HCT116 (cell line): ENCODE measurements at regions not wholly inside any gene's neighbourhood (a gene's known extent, or its start where the extent isn't known, plus 50 kb on each side); places are given as distances from the start of the nearest gene placed in this dataset.

Experiments
- ATAC-seq: fragments of 200-7000 bp; cut with Tn5 transposase; 2 replicates; pipeline ENCODE4 v1.9.1; 2020; ENCODE audit warnings: mild to moderate bottlenecking, moderate library complexity
- BruUV-seq: library from RNA; stranded (reverse); fragments of 400-500 nt; replicated peaks from 2 replicates; lab custom pipeline; 2021; lab: Mats Ljungman, UMichigan
- CTCF ChIA-PET: fragments of 300-600 bp; sonication (Branson Sonifier 250); formaldehyde crosslinking; loops from one replicate; lab custom pipeline; 2021; ENCODE audit warnings: antibody characterized with exemption; lab: Charles Lee
- POLR2A ChIA-PET: fragments of 300-600, 350-600 bp; sonication (Branson Sonifier 250); formaldehyde crosslinking; loops from one replicate; lab custom pipeline; 2021; ENCODE audit warnings: antibody characterized with exemption; lab: Charles Lee
- RAD21 ChIA-PET, 2 experiments: fragments of 300-600 bp; sonication (Branson Sonifier 250); formaldehyde crosslinking; loops; one replicate each; lab custom pipeline; 2023; ENCODE audit warnings: low total read pairs in 2 of 2; ENCODE audit not compliant: uncharacterized antibody in 2 of 2, unreplicated experiment in 2 of 2, low non-redundant PET in 1 of 2; lab: Charles Lee
- DNase-seq: peaks from one replicate; pipeline ENCODE4 v3.0.0-alpha.2; 2010; ENCODE audit warnings: low read depth, low spot score
- H2AFZ ChIP-seq: fragments of 200-600 bp; shearing (Covaris generic), sonication (generic); 2 replicates; pipeline ENCODE4 v1.6.1; 2017; ENCODE audit warnings: low read depth, mixed run types, mixed read lengths, antibody characterized with exemption, low read length; ENCODE audit not compliant: poor library complexity, severe bottlenecking
- H3K27ac ChIP-seq: 2 replicates; pipeline ENCODE4 v1.5.1; 2012; ENCODE audit warnings: low read depth, low read length
- H3K27me3 ChIP-seq: fragments of 200-600 bp; sonication (generic); 2 replicates; pipeline ENCODE4 v1.6.1; 2016; ENCODE audit warnings: mixed run types, low read length, mixed read lengths; ENCODE audit not compliant: insufficient read depth
- H3K36me3 ChIP-seq, 2 experiments: fragments of 200-500 bp in 1 of 2; fragments of 200-600 bp in 1 of 2; sonication (Bioruptor generic) in 1 of 2; sonication (generic) in 1 of 2; 2 replicates each; pipeline versions ENCODE4 v1.5.1 to v1.6.1; 2014 to 2016; ENCODE audit warnings: low read length in 2 of 2, inconsistent platforms in 1 of 2, mixed read lengths in 1 of 2, mixed run types in 1 of 2; ENCODE audit not compliant: insufficient read depth in 2 of 2, control insufficient read depth in 1 of 2
- H3K4me1 ChIP-seq, 2 experiments: fragments of 200-600 bp in 1 of 2; sonication (generic) in 1 of 2; 2 replicates each; pipeline versions ENCODE4 v1.5.1 to v1.6.1; 2012 to 2017; ENCODE audit warnings: low read length in 2 of 2, inconsistent platforms in 1 of 2, mild to moderate bottlenecking in 1 of 2, mixed read lengths in 1 of 2, mixed run types in 1 of 2, moderate library complexity in 1 of 2; ENCODE audit not compliant: insufficient read depth in 2 of 2, control insufficient read depth in 1 of 2
- H3K4me2 ChIP-seq: fragments of 200-600 bp; sonication (generic); 2 replicates; pipeline ENCODE4 v1.6.1; 2017; ENCODE audit warnings: mixed run types, low read length, mixed read lengths
- H3K4me3 ChIP-seq, 2 experiments: fragments of 200-600 bp in 1 of 2; sonication (generic) in 1 of 2; replicated peaks in 1 of 2; 2 replicates each; pipeline ENCODE4 v1.5.1; 2011 to 2016; ENCODE audit warnings: low read length in 2 of 2, control low read depth in 1 of 2, low read depth in 1 of 2, mild to moderate bottlenecking in 1 of 2, mixed read lengths in 1 of 2, mixed run types in 1 of 2
- H3K79me2 ChIP-seq: fragments of 200-600 bp; sonication (generic); 2 replicates; pipeline ENCODE4 v1.6.1; 2017; ENCODE audit warnings: mild to moderate bottlenecking, mixed run types, low read length, moderate library complexity, mixed read lengths; ENCODE audit not compliant: insufficient read depth
- H3K9ac ChIP-seq: fragments of 200-600 bp; sonication (generic); 2 replicates; pipeline ENCODE4 v1.6.1; 2016; ENCODE audit warnings: low read length, mixed read lengths
- H3K9me2 ChIP-seq: fragments of 200-600 bp; sonication (generic), shearing (Covaris generic); 2 replicates; pipeline ENCODE4 v1.6.1; 2017; ENCODE audit warnings: mixed run types, mild to moderate bottlenecking, moderate library complexity; ENCODE audit not compliant: insufficient read depth
- H3K9me3 ChIP-seq, 2 experiments: fragments of 200-500 bp in 1 of 2; fragments of 200-600 bp in 1 of 2; sonication (Bioruptor generic) in 1 of 2; sonication (generic) in 1 of 2; 2 replicates each; pipeline ENCODE4 v1.6.1; 2014 to 2017; ENCODE audit warnings: low read length in 2 of 2, mixed read lengths in 2 of 2, inconsistent platforms in 1 of 2, low read depth in 1 of 2, mild to moderate bottlenecking in 1 of 2, mixed run types in 1 of 2, moderate library complexity in 1 of 2; ENCODE audit not compliant: control insufficient read depth in 1 of 2, insufficient read depth in 1 of 2
- H4K20me1 ChIP-seq: fragments of 200-600 bp; sonication (generic), shearing (Covaris generic); 2 replicates; pipeline ENCODE4 v1.6.1; 2017; ENCODE audit warnings: mixed run types, mild to moderate bottlenecking, moderate library complexity; ENCODE audit not compliant: insufficient read depth
- CBX3 ChIP-seq: IDR thresholded peaks from 2 replicates; pipeline ENCODE4 v1.6.1; 2012; ENCODE audit warnings: low read depth
- CEBPB ChIP-seq: IDR thresholded peaks from 2 replicates; pipeline ENCODE4 v1.6.1; 2012; ENCODE audit warnings: low read depth
- EGR1 ChIP-seq: IDR thresholded peaks from 2 replicates; pipeline ENCODE4 v1.6.1; 2012; ENCODE audit warnings: low read depth
- ELF1 ChIP-seq: IDR thresholded peaks from 2 replicates; pipeline ENCODE4 v1.6.1; 2012; ENCODE audit warnings: low read depth, borderline replicate concordance
- EZH2phosphoT487 ChIP-seq: fragments of 200-600 bp; IDR thresholded peaks from 2 replicates; pipeline ENCODE4 v1.6.1; 2018; ENCODE audit warnings: antibody characterized with exemption, borderline replicate concordance
- FOSL1 ChIP-seq: IDR thresholded peaks from 2 replicates; pipeline ENCODE4 v1.6.1; 2012; ENCODE audit warnings: low read depth
- POLR2A ChIP-seq: IDR thresholded peaks from 2 replicates; pipeline ENCODE4 v1.7.0; 2011; ENCODE audit warnings: borderline replicate concordance; ENCODE audit not compliant: insufficient read depth, insufficient read length; ENCODE audit errors: extremely low read depth
- POLR2AphosphoS5 ChIP-seq: IDR thresholded peaks from 2 replicates; pipeline ENCODE4 v1.6.1; 2011; ENCODE audit warnings: mild to moderate bottlenecking, low read depth, low read length, moderate library complexity
- SP1 ChIP-seq: IDR thresholded peaks from 2 replicates; pipeline ENCODE4 v1.6.1; 2012; ENCODE audit warnings: low read depth
- ZFX ChIP-seq: fragments of 450-650 bp; IDR thresholded peaks from 2 replicates; pipeline ENCODE4 v1.6.1; 2017
- ZNF274 ChIP-seq: fragments of 200-500 bp; sonication (Bioruptor generic); IDR thresholded peaks from 2 replicates; pipeline ENCODE4 v1.6.1; 2014; ENCODE audit warnings: mild to moderate bottlenecking, low read depth, low read length, inconsistent platforms
- intact Hi-C: fragments of 100-400 bp; cut with micrococcal nuclease; formaldehyde crosslinking; loops from 2 replicates; pipeline ENCODE4 v1.10.0; 2022
- TF ChIP-seq, protein P1 (sequence below): IDR thresholded peaks from 2 replicates; pipeline ENCODE4 v1.6.1; 2012
- TF ChIP-seq, protein P2 (sequence below): IDR thresholded peaks from 2 replicates; pipeline ENCODE4 v1.6.1; 2012
- TF ChIP-seq, protein P3 (sequence below): IDR thresholded peaks from 2 replicates; pipeline ENCODE4 v1.6.1; 2012; ENCODE audit warnings: low read depth
- TF ChIP-seq, protein P4 (sequence below), 3 experiments: fragments of 200-600 bp in 1 of 3; sonication (generic) in 1 of 3; IDR thresholded peaks in 2 of 3; conservative IDR thresholded peaks in 1 of 3; 2 replicates each; pipeline ENCODE4 v1.5.1; 2012 to 2017; ENCODE audit warnings: low read depth in 2 of 3, low read length in 2 of 3, antibody characterized with exemption in 1 of 3, borderline replicate concordance in 1 of 3, control low read depth in 1 of 3, mild to moderate bottlenecking in 1 of 3, mixed read lengths in 1 of 3, mixed run types in 1 of 3, moderate library complexity in 1 of 3; ENCODE audit not compliant: insufficient read depth in 1 of 3

DNA sequence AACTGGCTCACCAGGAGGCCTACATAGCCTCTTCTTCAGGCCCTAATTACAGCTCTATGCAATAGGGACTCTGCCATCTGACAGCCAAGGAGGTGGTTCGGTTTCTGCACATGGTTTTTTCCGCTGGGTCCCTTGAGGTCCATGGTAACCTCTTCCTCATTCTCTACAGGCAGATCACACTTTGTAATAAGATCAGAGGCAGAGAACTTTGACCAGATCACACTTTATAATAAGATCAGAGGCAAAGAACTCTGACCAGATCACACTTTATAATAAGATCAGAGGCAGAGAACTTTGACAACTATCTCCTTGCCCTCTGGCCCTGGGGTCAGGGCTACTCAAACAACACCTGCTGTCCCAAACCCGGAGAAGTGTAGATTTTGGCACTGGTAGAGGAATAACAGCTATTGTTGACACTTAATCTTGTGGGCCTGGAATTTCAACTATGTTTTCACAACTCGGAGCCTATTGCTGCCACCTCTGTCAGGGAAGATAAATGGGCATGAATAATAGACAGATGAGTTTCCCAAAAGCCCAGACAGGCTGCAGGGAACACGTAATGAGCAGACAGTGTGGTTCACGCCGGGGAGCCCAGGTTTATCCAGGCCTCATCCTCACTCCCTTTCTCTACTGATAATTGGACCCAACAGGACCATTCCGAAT is 246.1 kb downstream of the UQCRFS1 start:
- H3K36me3 ChIP-seq: no peaks in the 10 kb centered on the region
- TF ChIP-seq POLR2AphosphoS5 (no peak), SP1 (no peak), CBX3 (no peak), POLR2A (no peak), CEBPB (no peak)
- TF ChIP-seq, protein P1, sequence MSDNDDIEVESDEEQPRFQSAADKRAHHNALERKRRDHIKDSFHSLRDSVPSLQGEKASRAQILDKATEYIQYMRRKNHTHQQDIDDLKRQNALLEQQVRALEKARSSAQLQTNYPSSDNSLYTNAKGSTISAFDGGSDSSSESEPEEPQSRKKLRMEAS: no peak
- TF ChIP-seq, protein P2, sequence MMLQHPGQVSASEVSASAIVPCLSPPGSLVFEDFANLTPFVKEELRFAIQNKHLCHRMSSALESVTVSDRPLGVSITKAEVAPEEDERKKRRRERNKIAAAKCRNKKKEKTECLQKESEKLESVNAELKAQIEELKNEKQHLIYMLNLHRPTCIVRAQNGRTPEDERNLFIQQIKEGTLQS: no peak
- intact Hi-C loops: no loop called here
- peaks cover 0 to 15% of the 10 kb centered on the region in 2 experiments; a peak in 2 of 4 replicates for H3K9me3 ChIP-seq
- H3K9me2 ChIP-seq: no peaks in the 10 kb centered on the region
- no peak overlapping the region for H3K9ac ChIP-seq
- no peak overlapping the region for H3K4me2 ChIP-seq
- ChIA-PET CTCF (no interaction called here), RAD21 (no interaction called here), POLR2A (no interaction called here)
- H3K27ac ChIP-seq: no peak overlapping the region
- ATAC-seq: no peak
- no peak for DNase-seq
- no peak overlapping the region for H2AFZ ChIP-seq
- no peaks in the 10 kb centered on the region for H3K79me2 ChIP-seq
- no peaks in the 10 kb centered on the region for H3K27me3 ChIP-seq
- H4K20me1 ChIP-seq: no peaks in the 10 kb centered on the region
- no peaks in the 10 kb centered on the region for H3K4me1 ChIP-seq
- BruUV-seq: no TSS peak
- no peak overlapping the region for H3K4me3 ChIP-seq

DNA sequence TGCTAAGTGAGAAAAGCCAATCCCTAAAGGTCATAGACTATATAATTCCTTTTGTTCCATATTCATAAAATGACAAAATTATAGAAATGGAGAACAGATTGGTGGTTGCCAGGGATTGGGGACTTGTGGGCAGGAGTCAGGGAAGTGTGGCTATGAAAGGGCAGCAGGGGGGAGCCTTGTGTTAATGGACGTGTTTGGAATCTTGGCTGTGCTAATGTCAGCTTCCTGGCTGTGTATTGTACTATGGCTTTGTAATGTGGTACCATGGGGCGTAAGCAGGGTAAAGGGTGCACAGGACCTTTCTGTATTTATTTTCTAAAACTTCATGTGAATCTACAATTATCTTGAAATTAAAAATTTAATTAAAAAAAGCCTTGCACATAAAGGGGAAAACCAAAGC is 248.5 kb downstream of the UQCRFS1 start:
- Histone ChIP-seq H4K20me1 (no peaks in the 10 kb centered on the region), H3K9ac (no peak overlapping the region), H2AFZ (no peak overlapping the region), H3K36me3 (no peaks in the 10 kb centered on the region), H3K4me1 (no peaks in the 10 kb centered on the region), H3K9me3 (peaks cover 0 to 15% of the 10 kb centered on the region in 2 experiments; a peak in 2 of 4 replicates), H3K27me3 (no peaks in the 10 kb centered on the region), H3K9me2 (no peaks in the 10 kb centered on the region), H3K4me2 (no peak overlapping the region), H3K4me3 (no peak overlapping the region), H3K27ac (no peak overlapping the region), H3K79me2 (no peaks in the 10 kb centered on the region)
- intact Hi-C loops: no loop called here
- ChIA-PET RAD21 (no interaction called here), CTCF (no interaction called here), POLR2A (no interaction called here)
- no TSS peak for BruUV-seq
- ATAC-seq (no peak), DNase-seq (no peak)
- TF ChIP-seq ZFX (no peak), SP1 (no peak), ELF1 (no peak), FOSL1 (no peak), EZH2phosphoT487 (no peak), EGR1 (no peak), POLR2AphosphoS5 (no peak), CBX3 (no peak), ZNF274 (no peak)
- TF ChIP-seq, protein P1: no peak
- TF ChIP-seq, protein P3, sequence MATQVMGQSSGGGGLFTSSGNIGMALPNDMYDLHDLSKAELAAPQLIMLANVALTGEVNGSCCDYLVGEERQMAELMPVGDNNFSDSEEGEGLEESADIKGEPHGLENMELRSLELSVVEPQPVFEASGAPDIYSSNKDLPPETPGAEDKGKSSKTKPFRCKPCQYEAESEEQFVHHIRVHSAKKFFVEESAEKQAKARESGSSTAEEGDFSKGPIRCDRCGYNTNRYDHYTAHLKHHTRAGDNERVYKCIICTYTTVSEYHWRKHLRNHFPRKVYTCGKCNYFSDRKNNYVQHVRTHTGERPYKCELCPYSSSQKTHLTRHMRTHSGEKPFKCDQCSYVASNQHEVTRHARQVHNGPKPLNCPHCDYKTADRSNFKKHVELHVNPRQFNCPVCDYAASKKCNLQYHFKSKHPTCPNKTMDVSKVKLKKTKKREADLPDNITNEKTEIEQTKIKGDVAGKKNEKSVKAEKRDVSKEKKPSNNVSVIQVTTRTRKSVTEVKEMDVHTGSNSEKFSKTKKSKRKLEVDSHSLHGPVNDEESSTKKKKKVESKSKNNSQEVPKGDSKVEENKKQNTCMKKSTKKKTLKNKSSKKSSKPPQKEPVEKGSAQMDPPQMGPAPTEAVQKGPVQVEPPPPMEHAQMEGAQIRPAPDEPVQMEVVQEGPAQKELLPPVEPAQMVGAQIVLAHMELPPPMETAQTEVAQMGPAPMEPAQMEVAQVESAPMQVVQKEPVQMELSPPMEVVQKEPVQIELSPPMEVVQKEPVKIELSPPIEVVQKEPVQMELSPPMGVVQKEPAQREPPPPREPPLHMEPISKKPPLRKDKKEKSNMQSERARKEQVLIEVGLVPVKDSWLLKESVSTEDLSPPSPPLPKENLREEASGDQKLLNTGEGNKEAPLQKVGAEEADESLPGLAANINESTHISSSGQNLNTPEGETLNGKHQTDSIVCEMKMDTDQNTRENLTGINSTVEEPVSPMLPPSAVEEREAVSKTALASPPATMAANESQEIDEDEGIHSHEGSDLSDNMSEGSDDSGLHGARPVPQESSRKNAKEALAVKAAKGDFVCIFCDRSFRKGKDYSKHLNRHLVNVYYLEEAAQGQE: no peak
- TF ChIP-seq, protein P4, sequence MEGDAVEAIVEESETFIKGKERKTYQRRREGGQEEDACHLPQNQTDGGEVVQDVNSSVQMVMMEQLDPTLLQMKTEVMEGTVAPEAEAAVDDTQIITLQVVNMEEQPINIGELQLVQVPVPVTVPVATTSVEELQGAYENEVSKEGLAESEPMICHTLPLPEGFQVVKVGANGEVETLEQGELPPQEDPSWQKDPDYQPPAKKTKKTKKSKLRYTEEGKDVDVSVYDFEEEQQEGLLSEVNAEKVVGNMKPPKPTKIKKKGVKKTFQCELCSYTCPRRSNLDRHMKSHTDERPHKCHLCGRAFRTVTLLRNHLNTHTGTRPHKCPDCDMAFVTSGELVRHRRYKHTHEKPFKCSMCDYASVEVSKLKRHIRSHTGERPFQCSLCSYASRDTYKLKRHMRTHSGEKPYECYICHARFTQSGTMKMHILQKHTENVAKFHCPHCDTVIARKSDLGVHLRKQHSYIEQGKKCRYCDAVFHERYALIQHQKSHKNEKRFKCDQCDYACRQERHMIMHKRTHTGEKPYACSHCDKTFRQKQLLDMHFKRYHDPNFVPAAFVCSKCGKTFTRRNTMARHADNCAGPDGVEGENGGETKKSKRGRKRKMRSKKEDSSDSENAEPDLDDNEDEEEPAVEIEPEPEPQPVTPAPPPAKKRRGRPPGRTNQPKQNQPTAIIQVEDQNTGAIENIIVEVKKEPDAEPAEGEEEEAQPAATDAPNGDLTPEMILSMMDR (IDR thresholded peaks at IDR 0.05 in 2 of 3, conservative IDR thresholded peaks at IDR 0.05 in 1 of 3; ENCODE audit: borderline replicate concordance in 1 of 3, insufficient read depth in 1 of 3, low read depth in 2 of 3, low read length in 2 of 3): no peak
